ENCODE measurements at regions not wholly inside any gene's neighbourhood (a gene's known extent, or its start where the extent isn't known, plus 50 kb on each side); places are given as distances from the start of the nearest gene placed in this dataset.

GRCh38 chr14:101098177-101098576, 194.7 kb upstream of the RTL1 start:
- TF ChIP-seq CTCF (IDR thresholded peaks at IDR 0.05; ENCODE audit: insufficient read depth, low read depth, low read length) (no peak), EZH2 (IDR thresholded peaks at IDR 0.05; ENCODE audit: insufficient read depth, low read length) (no peak)

All from astrocyte (in vitro differentiated cells and primary cell).